ENCODE measurements at regions not wholly inside any gene's neighbourhood (a gene's known extent, or its start where the extent isn't known, plus 50 kb on each side); places are given as distances from the start of the nearest gene placed in this dataset.

GRCh38 chrX:30982467-30982866 lies 89.4 kb downstream of the FTHL17 start:
- DNase-seq (ENCODE audit: extremely low spot score), result no peak
- no peaks in the 10 kb centered on the region for H3K36me3 ChIP-seq
- no peak overlapping the region for H3K27ac ChIP-seq (replicated peaks in 1 of 4)
- TF ChIP-seq POLR2A (IDR thresholded peaks at IDR 0.05; ENCODE audit: low read depth), result no peak
- TF ChIP-seq CTCF (IDR thresholded peaks at IDR 0.05), result no peak
- no peak for TF ChIP-seq EP300 (IDR thresholded peaks at IDR 0.05)
- TF ChIP-seq POLR2AphosphoS5 (IDR thresholded peaks at IDR 0.05), result no peak
- H3K27me3 ChIP-seq, result no peaks in the 10 kb centered on the region
- no peak overlapping the region for H3K4me3 ChIP-seq
- H3K9me3 ChIP-seq, result no peaks in the 10 kb centered on the region
- WGBS, result 76% methylated on average over 3 of the region's 3 CpGs
- intact Hi-C loops (cut with DNase I), result no loop called here
- H3K4me1 ChIP-seq, result no peaks in the 10 kb centered on the region

GRCh38 chrX:30981968-30982367 lies 89.9 kb downstream of the FTHL17 start:
- Histone ChIP-seq H3K9me3 (no peaks in the 10 kb centered on the region), H3K36me3 (no peaks in the 10 kb centered on the region), H3K4me1 (no peaks in the 10 kb centered on the region), H3K27ac (replicated peaks in 1 of 4) (no peak overlapping the region), H3K4me3 (no peak overlapping the region), H3K27me3 (no peaks in the 10 kb centered on the region)
- DNase-seq (ENCODE audit: extremely low spot score), result no peak
- no peak for TF ChIP-seq POLR2AphosphoS5 (IDR thresholded peaks at IDR 0.05)
- no peak for TF ChIP-seq EP300 (IDR thresholded peaks at IDR 0.05)
- TF ChIP-seq POLR2A (IDR thresholded peaks at IDR 0.05; ENCODE audit: low read depth), result no peak
- TF ChIP-seq CTCF (IDR thresholded peaks at IDR 0.05), result no peak
- WGBS, result 87% methylated on average over 2 of the region's 2 CpGs
- intact Hi-C loops (cut with DNase I), result no loop called here

GRCh38 chrX:30979271-30979670 lies 90.2 kb upstream of the TAB3 start:
- no peaks in the 10 kb centered on the region for H3K36me3 ChIP-seq
- 62% methylated on average over 1 of the region's 1 CpG for WGBS

GRCh38 chrX:30975467-30975866 lies 86.4 kb upstream of the TAB3 start:
- TF ChIP-seq CTCF (IDR thresholded peaks at IDR 0.05) (no peak), POLR2A (IDR thresholded peaks at IDR 0.05; ENCODE audit: low read depth) (no peak), POLR2AphosphoS5 (IDR thresholded peaks at IDR 0.05) (no peak), EP300 (IDR thresholded peaks at IDR 0.05) (no peak)

More at GRCh38 chrX:30979271-30979670, 90.2 kb upstream of the TAB3 start:
- no peak overlapping the region for H3K27ac ChIP-seq (replicated peaks in 1 of 4)
- H3K4me3 ChIP-seq, result no peak overlapping the region
- no peaks in the 10 kb centered on the region for H3K9me3 ChIP-seq
- no peaks in the 10 kb centered on the region for H3K27me3 ChIP-seq
- intact Hi-C loops (cut with DNase I), result no loop called here
- TF ChIP-seq EP300 (IDR thresholded peaks at IDR 0.05) (no peak), POLR2AphosphoS5 (IDR thresholded peaks at IDR 0.05) (no peak), POLR2A (IDR thresholded peaks at IDR 0.05; ENCODE audit: low read depth) (no peak), CTCF (IDR thresholded peaks at IDR 0.05) (no peak)
- no peak for DNase-seq (ENCODE audit: extremely low spot score)
- H3K4me1 ChIP-seq, result no peaks in the 10 kb centered on the region

GRCh38 chrX:30973784-30974427 lies 84.9 kb upstream of the TAB3 start:
- Histone ChIP-seq H3K36me3 (no peaks in the 10 kb centered on the region), H3K4me3 (no peak overlapping the region), H3K27ac (replicated peaks in 1 of 4) (no peak overlapping the region), H3K9me3 (no peaks in the 10 kb centered on the region), H3K27me3 (no peaks in the 10 kb centered on the region), H3K4me1 (no peaks in the 10 kb centered on the region)
- no peak for DNase-seq (ENCODE audit: extremely low spot score)
- intact Hi-C loops (cut with DNase I), result no loop called here
- no peak for TF ChIP-seq POLR2AphosphoS5 (IDR thresholded peaks at IDR 0.05)
- TF ChIP-seq POLR2A (IDR thresholded peaks at IDR 0.05; ENCODE audit: low read depth), result no peak
- no peak for TF ChIP-seq CTCF (IDR thresholded peaks at IDR 0.05)
- no peak for TF ChIP-seq EP300 (IDR thresholded peaks at IDR 0.05)
- 70% methylated on average over 5 of the region's 5 CpGs for WGBS

More at GRCh38 chrX:30975467-30975866, 86.4 kb upstream of the TAB3 start:
- H3K4me1 ChIP-seq, result no peaks in the 10 kb centered on the region
- no peaks in the 10 kb centered on the region for H3K27me3 ChIP-seq
- intact Hi-C loops (cut with DNase I), result no loop called here
- no peaks in the 10 kb centered on the region for H3K9me3 ChIP-seq
- DNase-seq (ENCODE audit: extremely low spot score), result no peak
- no peak overlapping the region for H3K4me3 ChIP-seq
- no peak overlapping the region for H3K27ac ChIP-seq (replicated peaks in 1 of 4)
- H3K36me3 ChIP-seq, result no peaks in the 10 kb centered on the region

Data from esophagus muscularis mucosa (tissue), 4 donors.